G401.6 (cell line): ENCODE measurements at regions not wholly inside any gene's neighbourhood (a gene's known extent, or its start where the extent isn't known, plus 50 kb on each side); places are given as distances from the start of the nearest gene placed in this dataset.

Source experiments
- FAIRE-seq: peaks from 2 replicates; lab custom pipeline; 2012; peaks lifted over from hg19 to GRCh38; lab: Jason Lieb, UNC

GRCh38 chr2:173822889-173823542 is 142.2 kb downstream of the SP3 start:
- FAIRE-seq = no peak

- no peak for FAIRE-seq
Measured at GRCh38 chr2:173823543-173823939, 141.6 kb downstream of the SP3 start.

GRCh38 chr2:173828189-173829142 is 136.7 kb downstream of the SP3 start:
- no peak for FAIRE-seq

GRCh38 chr2:173829727-173830126 is 135.4 kb downstream of the SP3 start:
- FAIRE-seq = no peak

- no peak for FAIRE-seq
Measured at GRCh38 chr2:173830170-173830569, 135.0 kb downstream of the SP3 start.

- FAIRE-seq = no peak
Measured at GRCh38 chr2:173831312-173832229, 133.6 kb downstream of the SP3 start.

- no peak for FAIRE-seq
Measured at GRCh38 chr2:173834141-173834540, 131.0 kb downstream of the SP3 start.

- FAIRE-seq = no peak
Measured at GRCh38 chr2:173835726-173836125, 129.4 kb downstream of the SP3 start.

- FAIRE-seq = no peak
Measured at GRCh38 chr2:173841110-173841509, 124.1 kb downstream of the SP3 start.

GRCh38 chr2:173843526-173843925 is 121.6 kb downstream of the SP3 start:
- FAIRE-seq = no peak

GRCh38 chr2:173851141-173851641 is 114.0 kb downstream of the SP3 start:
- FAIRE-seq = no peak

- FAIRE-seq = no peak
Measured at GRCh38 chr2:173854141-173854540, 111.0 kb downstream of the SP3 start.

GRCh38 chr2:173854840-173855239 is 110.3 kb downstream of the SP3 start:
- no peak for FAIRE-seq

GRCh38 chr2:173855661-173856060 is 109.5 kb downstream of the SP3 start:
- FAIRE-seq = no peak
